PC-9 (cell line): ENCODE measurements at regions not wholly inside any gene's neighbourhood (a gene's known extent, or its start where the extent isn't known, plus 50 kb on each side); places are given as distances from the start of the nearest gene placed in this dataset.
A peak's percentile ranks its signal among the peaks of the same experiment; 100 is the strongest.

Experiments used
- BruUV-seq: library from RNA; stranded (reverse); fragments of 400-500 nt; replicated peaks from 2 replicates; lab custom pipeline; 2021; lab: Mats Ljungman, UMichigan
- CTCF ChIA-PET: fragments of 300-600 bp; sonication (Branson Sonifier 250); formaldehyde crosslinking; loops from one replicate; lab custom pipeline; 2022; ENCODE audit warnings: antibody characterized with exemption; lab: Charles Lee
- POLR2A ChIA-PET: fragments of 300-600 bp; sonication (Branson Sonifier 250); formaldehyde crosslinking; loops from one replicate; lab custom pipeline; 2022; ENCODE audit warnings: antibody characterized with exemption; ENCODE audit not compliant: unreplicated experiment; lab: Charles Lee
- DNase-seq, 2 experiments: peaks; one replicate each; pipeline versions ENCODE4 v3.0.0 to v3.0.0-alpha.2; 2015 to 2022; ENCODE audit warnings: mixed read lengths in 1 of 2
- H2AFZ ChIP-seq: fragments of 200-600 bp; sonication (generic); 2 replicates; pipeline ENCODE4 v1.8.1; 2017; ENCODE audit warnings: antibody characterized with exemption
- H3F3A ChIP-seq: fragments of 200-600 bp; sonication (generic); 2 replicates; pipeline ENCODE4 v1.8.1; 2017; ENCODE audit warnings: antibody characterized with exemption, mild to moderate bottlenecking, low read depth; ENCODE audit not compliant: insufficient read depth
- H3K27ac ChIP-seq: fragments of 200-600 bp; sonication (generic); 2 replicates; pipeline ENCODE4 v1.6.1; 2016; ENCODE audit warnings: mixed run types
- H3K27me3 ChIP-seq: fragments of 200-600 bp; sonication (generic); 2 replicates; pipeline ENCODE4 v1.6.1; 2016; ENCODE audit warnings: low read depth, mixed run types; ENCODE audit not compliant: insufficient read depth
- H3K36me3 ChIP-seq: fragments of 200-600 bp; sonication (generic); 2 replicates; pipeline ENCODE4 v1.6.1; 2016; ENCODE audit warnings: low read depth, mixed run types
- H3K4me1 ChIP-seq: fragments of 200-600 bp; sonication (generic); replicated peaks from 2 replicates; pipeline ENCODE4 v1.6.1; 2016; ENCODE audit warnings: mixed run types; ENCODE audit not compliant: insufficient read depth
- H3K4me2 ChIP-seq: fragments of 200-600 bp; sonication (generic); 2 replicates; pipeline ENCODE4 v1.6.1; 2017; ENCODE audit warnings: mixed run types
- H3K4me3 ChIP-seq: fragments of 200-600 bp; sonication (generic); 2 replicates; pipeline ENCODE4 v1.6.1; 2016; ENCODE audit warnings: mixed run types
- H3K79me2 ChIP-seq: fragments of 200-600 bp; sonication (generic); 2 replicates; pipeline ENCODE4 v1.6.1; 2017; ENCODE audit warnings: low read depth, mixed run types
- H3K9me2 ChIP-seq: fragments of 200-600 bp; sonication (generic); 2 replicates; pipeline ENCODE4 v1.8.1; 2017; ENCODE audit warnings: mild to moderate bottlenecking; ENCODE audit not compliant: insufficient read depth
- H3K9me3 ChIP-seq: fragments of 200-600 bp; sonication (generic); 2 replicates; pipeline ENCODE4 v1.8.1; 2016; ENCODE audit warnings: low read depth; ENCODE audit not compliant: insufficient read depth
- H4K20me1 ChIP-seq: fragments of 200-600 bp; sonication (generic); 2 replicates; pipeline ENCODE4 v1.8.1; 2017; ENCODE audit not compliant: insufficient read depth
- EZH2 ChIP-seq: fragments of 200-600 bp; sonication (generic); IDR thresholded peaks from 2 replicates; pipeline ENCODE4 v1.8.0; 2017; ENCODE audit warnings: antibody characterized with exemption, low read depth
- intact Hi-C: fragments of 100-400 bp; cut with micrococcal nuclease; formaldehyde crosslinking; loops from one replicate; pipeline ENCODE4 v1.10.0; 2022; ENCODE audit not compliant: unreplicated experiment
- TF ChIP-seq, protein P1 (sequence below): fragments of 200-600 bp; sonication (generic); conservative IDR thresholded peaks from 2 replicates; pipeline ENCODE4 v1.6.1; 2017; ENCODE audit warnings: mixed run types, antibody characterized with exemption, mild to moderate bottlenecking, moderate library complexity

DNA sequence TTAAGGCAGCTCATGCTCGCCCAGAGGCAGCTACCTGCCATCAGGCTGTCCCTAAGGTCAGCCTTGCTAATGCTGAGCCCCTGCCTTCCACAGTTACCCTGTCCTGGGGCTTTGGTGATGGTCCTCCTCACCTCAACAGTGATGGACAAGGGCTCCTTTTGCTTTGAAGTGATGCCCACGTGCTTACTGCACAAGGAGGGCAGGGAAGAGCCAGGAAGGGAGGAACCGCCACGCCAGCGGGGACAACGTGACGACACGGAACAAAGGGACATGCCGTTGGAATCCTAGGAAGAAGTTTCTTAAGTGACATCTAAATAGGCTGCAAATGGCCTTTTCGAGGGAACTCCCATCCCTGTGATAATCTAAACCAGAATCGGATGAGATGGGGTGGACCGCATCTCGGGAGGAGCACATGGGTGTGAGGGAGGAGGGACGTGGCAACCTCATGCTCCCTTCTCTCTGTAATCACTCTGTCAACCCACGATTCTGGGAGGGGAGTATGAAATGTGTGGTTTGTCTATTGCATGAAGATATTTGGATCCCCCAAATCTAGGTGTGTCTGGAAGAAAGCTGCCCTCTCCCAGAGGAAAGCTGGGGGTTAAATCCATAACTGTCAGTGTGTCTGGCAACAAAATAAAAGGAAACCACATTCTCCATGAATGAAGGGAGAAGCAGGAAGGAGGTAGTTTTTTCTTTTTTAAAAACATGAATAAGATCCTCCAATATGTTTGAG is 110.9 kb upstream of the IRF2BP2 start:
- Histone ChIP-seq H3K9me3 (no peaks in the 10 kb centered on the region), H3K4me1 (peaks cover 49% of the 10 kb centered on the region), H2AFZ (no peak overlapping the region), H3K36me3 (no peaks in the 10 kb centered on the region), H3K27ac (peak overlapping the region; percentile 97; the same call in 1 of the 2 replicates), H3K27me3 (no peaks in the 10 kb centered on the region), H3K4me3 (no peak overlapping the region), H3K79me2 (peaks cover 15% of the 10 kb centered on the region; the same call in 1 of the 2 replicates), H3K4me2 (peak overlapping the region; percentile 78), H3F3A (peaks cover 46% of the 10 kb centered on the region), H4K20me1 (no peaks in the 10 kb centered on the region), H3K9me2 (no peaks in the 10 kb centered on the region)
- intact Hi-C loops: no loop called here
- ChIA-PET CTCF (no interaction called here), POLR2A (interaction anchor here (0.5 kb wide), 1 partner anchor 625 kb away, joined by 4 read pairs; no protein-coding TSS in a partner anchor)
- DNase-seq: no peak
- TF ChIP-seq EZH2: no peak
- TF ChIP-seq, protein P1, sequence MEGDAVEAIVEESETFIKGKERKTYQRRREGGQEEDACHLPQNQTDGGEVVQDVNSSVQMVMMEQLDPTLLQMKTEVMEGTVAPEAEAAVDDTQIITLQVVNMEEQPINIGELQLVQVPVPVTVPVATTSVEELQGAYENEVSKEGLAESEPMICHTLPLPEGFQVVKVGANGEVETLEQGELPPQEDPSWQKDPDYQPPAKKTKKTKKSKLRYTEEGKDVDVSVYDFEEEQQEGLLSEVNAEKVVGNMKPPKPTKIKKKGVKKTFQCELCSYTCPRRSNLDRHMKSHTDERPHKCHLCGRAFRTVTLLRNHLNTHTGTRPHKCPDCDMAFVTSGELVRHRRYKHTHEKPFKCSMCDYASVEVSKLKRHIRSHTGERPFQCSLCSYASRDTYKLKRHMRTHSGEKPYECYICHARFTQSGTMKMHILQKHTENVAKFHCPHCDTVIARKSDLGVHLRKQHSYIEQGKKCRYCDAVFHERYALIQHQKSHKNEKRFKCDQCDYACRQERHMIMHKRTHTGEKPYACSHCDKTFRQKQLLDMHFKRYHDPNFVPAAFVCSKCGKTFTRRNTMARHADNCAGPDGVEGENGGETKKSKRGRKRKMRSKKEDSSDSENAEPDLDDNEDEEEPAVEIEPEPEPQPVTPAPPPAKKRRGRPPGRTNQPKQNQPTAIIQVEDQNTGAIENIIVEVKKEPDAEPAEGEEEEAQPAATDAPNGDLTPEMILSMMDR: no peak
- BruUV-seq: no TSS peak

DNA sequence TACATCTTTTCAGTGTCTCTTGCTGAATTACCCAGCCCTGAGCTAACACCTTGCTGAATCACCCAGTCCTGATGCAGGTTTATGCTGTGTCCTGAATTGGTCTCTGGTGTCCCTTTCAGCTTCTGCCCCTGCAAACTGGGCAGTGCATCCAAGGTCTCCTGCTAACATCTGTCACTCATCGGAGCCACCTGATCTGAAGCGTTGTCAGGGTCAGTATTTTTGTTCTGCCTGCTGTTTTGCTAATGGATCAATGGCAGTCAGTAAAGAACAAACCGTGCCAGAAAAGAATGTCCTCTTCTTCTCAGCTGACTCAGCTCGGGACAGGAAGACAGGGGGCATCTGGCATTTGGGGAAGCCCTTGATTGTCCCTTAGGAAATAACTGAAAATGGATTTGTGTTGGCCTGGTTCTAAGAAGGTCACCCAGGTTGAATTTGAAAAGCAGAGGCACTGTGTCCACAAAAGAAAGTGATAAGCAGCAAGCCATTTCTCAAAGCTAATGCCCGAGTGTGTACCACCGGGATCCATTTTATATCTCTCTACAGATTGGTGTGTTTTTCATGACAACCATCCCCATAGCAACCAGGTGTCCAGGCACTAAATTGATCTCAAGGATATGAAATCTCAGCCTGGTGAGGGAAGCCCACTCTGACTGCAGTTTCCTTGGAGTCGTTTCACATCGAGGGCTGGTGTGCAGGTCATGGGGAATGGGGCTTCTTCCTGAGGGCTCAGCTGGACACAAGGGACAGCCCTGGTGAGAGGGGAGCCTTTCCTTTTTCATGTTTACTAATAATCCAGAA is 109.7 kb upstream of the IRF2BP2 start:
- DNase-seq: no peak
- Histone ChIP-seq H3K9me2 (no peaks in the 10 kb centered on the region), H3K27me3 (no peaks in the 10 kb centered on the region), H4K20me1 (no peaks in the 10 kb centered on the region), H3K4me3 (no peak overlapping the region), H3F3A (peaks cover 35% of the 10 kb centered on the region), H3K4me1 (peaks cover 36% of the 10 kb centered on the region), H3K27ac (no peak overlapping the region), H3K79me2 (peaks cover 15% of the 10 kb centered on the region; the same call in 1 of the 2 replicates), H2AFZ (no peak overlapping the region), H3K4me2 (no peak overlapping the region), H3K36me3 (no peaks in the 10 kb centered on the region), H3K9me3 (no peaks in the 10 kb centered on the region)
- no TSS peak for BruUV-seq
- ChIA-PET CTCF (no interaction called here), POLR2A (no interaction called here)
- TF ChIP-seq, protein P1: no peak
- TF ChIP-seq EZH2: no peak
- intact Hi-C loops: no loop called here

DNA sequence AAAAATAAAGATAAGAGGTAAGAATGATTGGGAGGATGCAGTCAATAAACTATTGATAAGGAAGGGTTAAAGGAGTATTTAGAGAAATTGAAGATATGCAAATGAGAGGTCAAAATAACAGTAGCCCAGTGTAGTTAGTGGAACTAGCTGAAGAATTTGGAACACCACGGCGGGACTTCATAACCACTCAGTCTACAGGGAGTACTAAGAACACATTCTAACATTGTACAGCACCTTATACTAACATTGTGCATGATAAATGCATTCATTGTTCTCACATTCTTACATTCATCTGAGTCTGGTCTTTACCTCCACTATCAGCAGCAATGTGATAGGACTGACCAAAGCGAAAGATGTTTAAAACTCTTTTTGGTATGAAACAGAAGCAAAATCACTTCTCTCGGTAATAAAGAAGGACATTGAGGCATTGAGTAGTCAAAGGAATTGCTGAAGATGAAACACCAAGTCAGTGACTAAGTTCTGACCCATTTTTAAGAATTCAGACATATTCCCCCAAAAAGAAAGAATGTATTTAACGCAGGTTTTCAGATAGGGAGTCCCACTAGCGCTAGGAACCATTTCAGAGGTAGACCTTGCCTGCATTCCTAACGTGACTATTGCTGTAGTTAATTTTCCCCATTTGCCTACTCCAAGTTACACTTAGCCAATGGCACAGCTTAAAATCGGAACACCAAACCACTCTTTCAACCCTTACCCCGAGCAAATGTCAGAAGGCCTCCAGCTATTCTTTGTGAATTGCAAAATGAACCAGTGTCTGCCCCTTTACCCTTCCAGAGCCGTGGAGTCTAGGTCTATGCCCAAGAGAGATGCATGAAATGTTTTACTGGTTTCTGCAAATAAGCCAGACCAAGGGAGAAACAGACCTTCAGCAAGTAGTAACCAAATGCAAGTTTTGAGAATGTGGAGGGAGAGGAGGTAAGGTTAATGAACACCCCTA is 108.8 kb upstream of the IRF2BP2 start:
- H3K4me3 ChIP-seq: no peak overlapping the region
- peaks cover 30% of the 10 kb centered on the region for H3F3A ChIP-seq
- no peak overlapping the region for H2AFZ ChIP-seq
- H3K4me2 ChIP-seq: no peak overlapping the region
- peaks cover 15% of the 10 kb centered on the region; the same call in 1 of the 2 replicates for H3K79me2 ChIP-seq
- no peak for DNase-seq
- POLR2A ChIA-PET: no interaction called here
- no TSS peak for BruUV-seq
- no peaks in the 10 kb centered on the region for H3K27me3 ChIP-seq
- peaks cover 32% of the 10 kb centered on the region for H3K4me1 ChIP-seq
- no peaks in the 10 kb centered on the region for H3K9me2 ChIP-seq
- H3K9me3 ChIP-seq: no peaks in the 10 kb centered on the region
- H3K27ac ChIP-seq: no peak overlapping the region
- H3K36me3 ChIP-seq: no peaks in the 10 kb centered on the region
- intact Hi-C loops: no loop called here
- TF ChIP-seq EZH2: no peak
- TF ChIP-seq, protein P1: no peak
- H4K20me1 ChIP-seq: no peaks in the 10 kb centered on the region
- CTCF ChIA-PET: no interaction called here
